Endothelial cell (in vitro differentiated cells): ENCODE measurements at regions not wholly inside any gene's neighbourhood (a gene's known extent, or its start where the extent isn't known, plus 50 kb on each side); places are given as distances from the start of the nearest gene placed in this dataset.

Source experiments
- DNase-seq: peaks from one replicate; pipeline ENCODE4 v3.0.0; 2021; ENCODE audit warnings: low spot score
- H3K27ac Mint-ChIP-seq: one replicate; pipeline ENCODE4 v1.8.0; 2021; ENCODE audit warnings: mixed read lengths, inconsistent platforms; ENCODE audit not compliant: unreplicated experiment
- H3K27me3 Mint-ChIP-seq: one replicate; pipeline ENCODE4 v1.8.0; 2021; ENCODE audit warnings: mild to moderate bottlenecking, moderate library complexity, mixed read lengths, inconsistent platforms; ENCODE audit not compliant: unreplicated experiment
- H3K36me3 Mint-ChIP-seq: one replicate; pipeline ENCODE4 v1.8.0; 2021; ENCODE audit warnings: mild to moderate bottlenecking, low read depth, mixed read lengths, inconsistent platforms; ENCODE audit not compliant: unreplicated experiment
- H3K4me1 Mint-ChIP-seq: one replicate; pipeline ENCODE4 v1.8.0; 2021; ENCODE audit warnings: mild to moderate bottlenecking, mixed read lengths, inconsistent platforms; ENCODE audit not compliant: unreplicated experiment
- H3K4me3 Mint-ChIP-seq: one replicate; pipeline ENCODE4 v1.8.0; 2021; ENCODE audit warnings: mild to moderate bottlenecking, mixed read lengths, inconsistent platforms; ENCODE audit not compliant: unreplicated experiment
- H3K9me3 Mint-ChIP-seq: one replicate; pipeline ENCODE4 v1.8.0; 2021; ENCODE audit warnings: mixed read lengths, inconsistent platforms; ENCODE audit not compliant: unreplicated experiment
- TF ChIP-seq, protein P1 (sequence below): fragments of 200-600 bp; sonication (generic); IDR thresholded peaks from one replicate; pipeline ENCODE4 v1.5.0; 2021; ENCODE audit warnings: antibody characterized with exemption; ENCODE audit not compliant: unreplicated experiment

DNA sequence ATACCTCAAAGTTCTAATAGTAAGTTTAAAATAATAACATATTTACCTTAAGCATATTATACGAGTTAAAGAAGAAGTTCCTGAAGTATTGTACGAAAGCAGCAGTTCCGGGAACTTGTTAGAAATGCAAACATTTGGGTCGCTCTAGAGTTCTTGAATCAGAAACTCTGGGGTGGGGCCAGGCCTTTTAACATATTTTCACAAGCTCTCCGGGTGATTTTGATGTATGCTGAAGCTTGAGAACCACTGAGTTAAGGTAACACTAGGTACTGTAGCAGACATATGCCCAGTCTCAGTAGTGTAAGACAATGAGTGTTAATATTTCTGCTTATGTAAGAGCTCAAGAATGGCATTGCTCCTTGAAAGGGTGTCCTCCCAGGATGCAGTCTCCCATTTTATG lies 461.1 kb downstream of the C3orf38 start:
- Mint-ChIP-seq H3K27me3 (no peaks in the 10 kb centered on the region), H3K9me3 (no peaks in the 10 kb centered on the region), H3K27ac (no peak overlapping the region), H3K36me3 (no peaks in the 10 kb centered on the region), H3K4me3 (no peak overlapping the region), H3K4me1 (peaks cover 7% of the 10 kb centered on the region)
- TF ChIP-seq, protein P1, sequence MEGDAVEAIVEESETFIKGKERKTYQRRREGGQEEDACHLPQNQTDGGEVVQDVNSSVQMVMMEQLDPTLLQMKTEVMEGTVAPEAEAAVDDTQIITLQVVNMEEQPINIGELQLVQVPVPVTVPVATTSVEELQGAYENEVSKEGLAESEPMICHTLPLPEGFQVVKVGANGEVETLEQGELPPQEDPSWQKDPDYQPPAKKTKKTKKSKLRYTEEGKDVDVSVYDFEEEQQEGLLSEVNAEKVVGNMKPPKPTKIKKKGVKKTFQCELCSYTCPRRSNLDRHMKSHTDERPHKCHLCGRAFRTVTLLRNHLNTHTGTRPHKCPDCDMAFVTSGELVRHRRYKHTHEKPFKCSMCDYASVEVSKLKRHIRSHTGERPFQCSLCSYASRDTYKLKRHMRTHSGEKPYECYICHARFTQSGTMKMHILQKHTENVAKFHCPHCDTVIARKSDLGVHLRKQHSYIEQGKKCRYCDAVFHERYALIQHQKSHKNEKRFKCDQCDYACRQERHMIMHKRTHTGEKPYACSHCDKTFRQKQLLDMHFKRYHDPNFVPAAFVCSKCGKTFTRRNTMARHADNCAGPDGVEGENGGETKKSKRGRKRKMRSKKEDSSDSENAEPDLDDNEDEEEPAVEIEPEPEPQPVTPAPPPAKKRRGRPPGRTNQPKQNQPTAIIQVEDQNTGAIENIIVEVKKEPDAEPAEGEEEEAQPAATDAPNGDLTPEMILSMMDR: no peak
- no peak for DNase-seq

DNA sequence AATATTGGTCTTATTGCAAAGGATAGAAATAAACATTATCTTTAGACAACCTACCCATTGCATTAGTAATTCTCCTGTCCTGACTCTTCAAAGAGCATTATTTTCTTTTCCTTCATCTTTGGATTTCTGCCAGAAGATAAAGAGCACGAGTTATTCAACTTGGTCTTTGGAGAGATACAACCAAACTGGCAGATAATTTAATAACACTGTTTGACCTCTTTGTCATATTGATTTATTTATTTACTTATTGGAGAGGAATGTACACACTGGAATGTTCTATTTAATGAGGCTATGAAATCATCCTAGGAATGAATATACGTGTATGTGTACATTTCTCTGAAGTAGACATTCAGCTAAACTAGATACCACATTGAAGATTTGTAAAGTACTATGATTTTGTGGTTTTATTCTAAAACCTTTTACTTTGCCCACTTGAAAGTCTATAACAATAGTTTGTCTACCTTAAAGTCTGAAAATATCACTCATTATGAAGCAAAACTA lies 462.1 kb downstream of the C3orf38 start:
- H3K27ac Mint-ChIP-seq: no peak overlapping the region

DNA sequence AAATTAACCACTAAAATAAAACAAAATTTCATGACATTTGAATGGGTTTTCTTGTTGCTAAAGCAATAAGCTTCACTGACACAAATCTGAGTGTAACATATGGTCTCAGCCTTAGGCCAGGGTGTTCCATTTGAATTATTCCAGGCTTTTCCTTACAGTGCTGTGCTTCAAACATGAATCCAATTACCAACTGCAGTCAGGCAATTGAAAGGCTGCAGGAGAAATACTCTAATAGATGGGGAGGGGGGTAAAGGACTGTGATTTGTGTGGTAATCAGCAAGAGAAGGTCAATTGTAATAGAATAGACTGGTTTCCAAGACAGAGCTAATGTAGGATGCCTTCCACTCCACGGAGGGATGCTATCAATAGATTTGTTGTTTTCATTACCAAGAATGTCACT lies 466.7 kb downstream of the C3orf38 start:
- TF ChIP-seq, protein P1: no peak
- no peak overlapping the region for H3K4me3 Mint-ChIP-seq
- no peaks in the 10 kb centered on the region for H3K36me3 Mint-ChIP-seq
- H3K27me3 Mint-ChIP-seq: no peaks in the 10 kb centered on the region
- H3K4me1 Mint-ChIP-seq: peaks cover 10% of the 10 kb centered on the region
- no peak for DNase-seq
- H3K27ac Mint-ChIP-seq: no peak overlapping the region
- no peaks in the 10 kb centered on the region for H3K9me3 Mint-ChIP-seq

More for the DNA sequence above, 462.1 kb downstream of the C3orf38 start:
- no peak overlapping the region for H3K4me3 Mint-ChIP-seq
- H3K9me3 Mint-ChIP-seq: no peaks in the 10 kb centered on the region
- TF ChIP-seq, protein P1: no peak
- no peaks in the 10 kb centered on the region for H3K27me3 Mint-ChIP-seq
- H3K36me3 Mint-ChIP-seq: no peaks in the 10 kb centered on the region
- no peak for DNase-seq
- peaks cover 7% of the 10 kb centered on the region for H3K4me1 Mint-ChIP-seq

DNA sequence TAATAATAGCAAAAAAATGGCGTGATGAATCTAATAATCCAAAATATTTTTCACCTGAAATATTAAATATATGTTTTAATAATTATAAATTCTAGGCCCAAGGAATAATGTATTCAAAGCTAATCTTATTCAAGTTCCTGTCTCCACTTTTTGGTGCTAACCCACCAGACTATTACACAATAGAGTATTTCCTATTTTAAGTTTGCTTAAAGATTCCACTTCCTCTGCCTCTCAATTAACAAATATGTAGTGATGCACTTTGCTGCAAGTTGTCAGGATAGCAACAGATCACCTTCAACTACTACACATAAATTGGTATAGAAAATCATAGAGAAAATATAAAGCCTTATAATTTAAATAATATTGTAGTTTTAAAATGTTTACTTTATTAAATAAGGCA lies 467.5 kb downstream of the C3orf38 start:
- TF ChIP-seq, protein P1: no peak
- H3K27me3 Mint-ChIP-seq: no peaks in the 10 kb centered on the region
- H3K4me1 Mint-ChIP-seq: peaks cover 10% of the 10 kb centered on the region

DNA sequence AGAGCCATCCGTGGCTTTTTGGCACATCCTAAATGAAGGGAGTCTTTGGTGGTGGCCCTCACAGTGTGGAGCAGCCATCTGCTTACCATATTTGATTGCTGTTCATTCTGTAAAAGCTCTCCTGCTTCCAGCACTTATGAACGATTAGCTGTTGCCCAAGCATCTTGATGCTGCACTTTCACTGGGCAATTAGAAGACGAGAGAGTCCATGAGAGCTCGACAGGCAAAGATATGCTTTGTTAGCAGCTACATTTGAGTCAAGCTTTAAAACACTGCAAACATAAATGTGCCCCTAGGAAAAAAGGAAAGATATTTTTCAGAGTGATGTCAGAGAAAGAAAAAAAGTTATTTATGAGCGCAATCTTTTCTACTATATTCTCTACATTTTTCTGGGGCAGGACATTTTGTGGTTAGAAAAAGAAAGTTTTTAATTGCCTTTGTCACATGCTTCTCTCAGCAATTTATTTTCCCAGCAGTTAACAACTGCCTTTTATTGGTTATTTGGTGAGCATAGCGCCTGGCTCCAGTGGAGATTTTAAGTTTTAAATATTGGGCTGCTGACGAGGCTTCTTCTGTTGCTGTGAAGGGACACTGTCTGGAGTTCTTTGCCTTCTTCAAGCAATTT lies 468.4 kb downstream of the C3orf38 start:
- Mint-ChIP-seq H3K4me1 (peaks cover 6% of the 10 kb centered on the region), H3K27ac (no peak overlapping the region), H3K4me3 (no peak overlapping the region), H3K36me3 (no peaks in the 10 kb centered on the region), H3K9me3 (no peaks in the 10 kb centered on the region), H3K27me3 (no peaks in the 10 kb centered on the region)
- DNase-seq: no peak
- TF ChIP-seq, protein P1: no peak

More for the DNA sequence above, 467.5 kb downstream of the C3orf38 start:
- Mint-ChIP-seq H3K36me3 (no peaks in the 10 kb centered on the region), H3K27ac (no peak overlapping the region), H3K4me3 (no peak overlapping the region), H3K9me3 (no peaks in the 10 kb centered on the region)
- DNase-seq: no peak
